Fibroblast of lung (primary cell): ENCODE measurements at regions not wholly inside any gene's neighbourhood (a gene's known extent, or its start where the extent isn't known, plus 50 kb on each side); places are given as distances from the start of the nearest gene placed in this dataset.

Source experiments
- DNase-seq, 2 donors: peaks; one replicate each; pipeline versions ENCODE4 v3.0.0 to v3.0.0-alpha.2; 2010; ENCODE audit warnings: low read depth in 2 of 2
- H2AFZ ChIP-seq: 2 replicates; pipeline ENCODE4 v1.5.1; 2012; ENCODE audit warnings: low read length, control low read depth, inconsistent platforms
- H3K27ac ChIP-seq: 2 replicates; pipeline ENCODE4 v1.5.1; 2011; ENCODE audit warnings: low read length, control low read depth; ENCODE audit not compliant: insufficient read depth
- H3K27me3 ChIP-seq: 2 replicates; pipeline ENCODE4 v1.5.1; 2011; ENCODE audit warnings: mild to moderate bottlenecking, low read length; ENCODE audit not compliant: control insufficient read depth, insufficient read depth
- H3K36me3 ChIP-seq: 2 replicates; pipeline ENCODE4 v1.5.1; 2011; ENCODE audit warnings: low read length; ENCODE audit not compliant: control insufficient read depth, insufficient read depth
- H3K4me1 ChIP-seq: 2 replicates; pipeline ENCODE4 v1.5.1; 2011; ENCODE audit warnings: low read length; ENCODE audit not compliant: control insufficient read depth, insufficient read depth; ENCODE audit errors: extremely low read depth
- H3K4me2 ChIP-seq: 2 replicates; pipeline ENCODE4 v1.5.1; 2011; ENCODE audit warnings: low read length, control low read depth; ENCODE audit not compliant: insufficient read depth; ENCODE audit errors: extremely low read depth
- H3K4me3 ChIP-seq, 4 experiments: fragments of 200-600 bp in 1 of 4; sonication (generic) in 1 of 4; replicated peaks in 1 of 4; 2 replicates each; pipeline ENCODE4 v1.5.1; 2011 to 2016; ENCODE audit warnings: low read length in 4 of 4, low read depth in 3 of 4, mild to moderate bottlenecking in 3 of 4, control low read depth in 2 of 4, inconsistent platforms in 1 of 4, mixed read lengths in 1 of 4; ENCODE audit not compliant: insufficient read depth in 1 of 4; ENCODE audit errors: control extremely low read depth in 1 of 4
- H3K79me2 ChIP-seq: 2 replicates; pipeline ENCODE4 v1.5.1; 2012; ENCODE audit warnings: mild to moderate bottlenecking, low read length, inconsistent platforms; ENCODE audit not compliant: control insufficient read depth, insufficient read depth
- H3K9ac ChIP-seq: 2 replicates; pipeline ENCODE4 v1.5.1; 2011; ENCODE audit warnings: mild to moderate bottlenecking, low read length, control low read depth; ENCODE audit not compliant: insufficient read depth
- H3K9me3 ChIP-seq: 2 replicates; pipeline ENCODE4 v1.5.1; 2012; ENCODE audit warnings: low read depth, low read length; ENCODE audit not compliant: control insufficient read depth, insufficient read depth
- H4K20me1 ChIP-seq: 2 replicates; pipeline ENCODE4 v1.5.1; 2011; ENCODE audit warnings: low read length; ENCODE audit not compliant: control insufficient read depth, insufficient read depth; ENCODE audit errors: extremely low read depth
- EZH2 ChIP-seq: IDR thresholded peaks from 2 replicates; pipeline ENCODE4 v1.5.1; 2012; ENCODE audit warnings: low read length, control low read depth, mild to moderate bottlenecking; ENCODE audit errors: missing control alignments
- TF ChIP-seq, protein P1 (sequence below), 2 donors: IDR thresholded peaks in 1 of 2; conservative IDR thresholded peaks in 1 of 2; 1 replicate in 1 of 2; 2 replicates in 1 of 2; pipeline ENCODE4 v1.5.1; 2011 to 2012; ENCODE audit warnings: low read length in 2 of 2, control low read depth in 1 of 2, inconsistent platforms in 1 of 2, low read depth in 1 of 2, mild to moderate bottlenecking in 1 of 2

DNA sequence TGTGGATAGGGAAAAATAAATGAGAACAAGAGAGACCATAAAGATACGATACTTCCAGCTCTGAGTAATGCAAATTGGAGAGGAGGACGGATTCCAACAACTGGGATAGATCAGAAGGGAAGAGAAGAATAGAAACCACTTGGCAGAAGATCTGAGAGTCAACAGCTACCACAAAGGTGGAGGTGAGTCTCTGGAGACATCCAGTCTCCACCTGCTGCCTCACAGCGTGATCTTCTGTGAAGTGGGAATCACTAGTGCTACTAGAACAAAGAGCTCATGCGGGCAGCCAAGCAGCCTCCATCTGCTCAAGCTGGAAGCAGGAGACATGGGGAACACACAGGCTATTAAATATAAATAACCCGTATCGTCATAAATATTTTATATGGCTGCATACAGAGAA lies 558.5 kb upstream of the CFAP20DC start:
- no peak for DNase-seq
- Histone ChIP-seq H3K27ac (no peak overlapping the region), H3K4me2 (no peak overlapping the region), H3K27me3 (no peaks in the 10 kb centered on the region), H3K4me3 (no peak overlapping the region), H3K36me3 (no peaks in the 10 kb centered on the region), H3K9me3 (no peaks in the 10 kb centered on the region), H4K20me1 (no peaks in the 10 kb centered on the region), H3K4me1 (no peaks in the 10 kb centered on the region), H3K9ac (no peak overlapping the region), H2AFZ (no peak overlapping the region), H3K79me2 (no peaks in the 10 kb centered on the region)
- no peak for TF ChIP-seq EZH2
- TF ChIP-seq, protein P1, sequence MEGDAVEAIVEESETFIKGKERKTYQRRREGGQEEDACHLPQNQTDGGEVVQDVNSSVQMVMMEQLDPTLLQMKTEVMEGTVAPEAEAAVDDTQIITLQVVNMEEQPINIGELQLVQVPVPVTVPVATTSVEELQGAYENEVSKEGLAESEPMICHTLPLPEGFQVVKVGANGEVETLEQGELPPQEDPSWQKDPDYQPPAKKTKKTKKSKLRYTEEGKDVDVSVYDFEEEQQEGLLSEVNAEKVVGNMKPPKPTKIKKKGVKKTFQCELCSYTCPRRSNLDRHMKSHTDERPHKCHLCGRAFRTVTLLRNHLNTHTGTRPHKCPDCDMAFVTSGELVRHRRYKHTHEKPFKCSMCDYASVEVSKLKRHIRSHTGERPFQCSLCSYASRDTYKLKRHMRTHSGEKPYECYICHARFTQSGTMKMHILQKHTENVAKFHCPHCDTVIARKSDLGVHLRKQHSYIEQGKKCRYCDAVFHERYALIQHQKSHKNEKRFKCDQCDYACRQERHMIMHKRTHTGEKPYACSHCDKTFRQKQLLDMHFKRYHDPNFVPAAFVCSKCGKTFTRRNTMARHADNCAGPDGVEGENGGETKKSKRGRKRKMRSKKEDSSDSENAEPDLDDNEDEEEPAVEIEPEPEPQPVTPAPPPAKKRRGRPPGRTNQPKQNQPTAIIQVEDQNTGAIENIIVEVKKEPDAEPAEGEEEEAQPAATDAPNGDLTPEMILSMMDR (conservative IDR thresholded peaks at IDR 0.05 in 1 of 2, IDR thresholded peaks at IDR 0.05 in 1 of 2; ENCODE audit: low read depth in 1 of 2, low read length in 2 of 2) = no peak

DNA sequence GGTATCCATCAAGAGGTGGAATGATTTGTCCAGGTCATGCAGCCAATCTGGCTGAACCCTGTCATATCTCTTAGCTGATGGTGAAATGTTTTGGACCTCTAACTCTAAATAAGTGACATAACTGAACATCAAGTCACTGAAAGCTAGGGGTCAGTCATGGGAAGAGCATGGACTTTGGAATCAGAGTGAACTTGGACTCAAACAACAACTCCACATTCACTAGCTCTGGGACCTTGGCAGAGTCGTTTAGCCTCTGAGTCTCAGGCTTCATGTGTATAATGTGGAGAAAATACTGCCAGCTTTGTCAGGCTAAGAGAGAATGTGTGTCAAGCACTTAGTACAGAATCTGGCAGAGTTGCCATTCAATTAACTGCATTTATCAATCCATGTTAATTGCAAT lies 557.8 kb upstream of the CFAP20DC start:
- no peaks in the 10 kb centered on the region for H3K36me3 ChIP-seq
- no peak overlapping the region for H2AFZ ChIP-seq
- H3K27ac ChIP-seq = no peak overlapping the region
- no peaks in the 10 kb centered on the region for H3K9me3 ChIP-seq
- no peak overlapping the region for H3K4me3 ChIP-seq
- no peak for TF ChIP-seq EZH2
- TF ChIP-seq, protein P1 (conservative IDR thresholded peaks at IDR 0.05 in 1 of 2, IDR thresholded peaks at IDR 0.05 in 1 of 2; ENCODE audit: low read depth in 1 of 2, low read length in 2 of 2) = peak in 1 of 2 donors; percentile 24
- H3K79me2 ChIP-seq = no peaks in the 10 kb centered on the region
- DNase-seq = peak; percentile 4 to 39
- no peaks in the 10 kb centered on the region for H3K27me3 ChIP-seq
- no peak overlapping the region for H3K4me2 ChIP-seq
- no peak overlapping the region for H3K9ac ChIP-seq
- H4K20me1 ChIP-seq = no peaks in the 10 kb centered on the region
- no peaks in the 10 kb centered on the region for H3K4me1 ChIP-seq

DNA sequence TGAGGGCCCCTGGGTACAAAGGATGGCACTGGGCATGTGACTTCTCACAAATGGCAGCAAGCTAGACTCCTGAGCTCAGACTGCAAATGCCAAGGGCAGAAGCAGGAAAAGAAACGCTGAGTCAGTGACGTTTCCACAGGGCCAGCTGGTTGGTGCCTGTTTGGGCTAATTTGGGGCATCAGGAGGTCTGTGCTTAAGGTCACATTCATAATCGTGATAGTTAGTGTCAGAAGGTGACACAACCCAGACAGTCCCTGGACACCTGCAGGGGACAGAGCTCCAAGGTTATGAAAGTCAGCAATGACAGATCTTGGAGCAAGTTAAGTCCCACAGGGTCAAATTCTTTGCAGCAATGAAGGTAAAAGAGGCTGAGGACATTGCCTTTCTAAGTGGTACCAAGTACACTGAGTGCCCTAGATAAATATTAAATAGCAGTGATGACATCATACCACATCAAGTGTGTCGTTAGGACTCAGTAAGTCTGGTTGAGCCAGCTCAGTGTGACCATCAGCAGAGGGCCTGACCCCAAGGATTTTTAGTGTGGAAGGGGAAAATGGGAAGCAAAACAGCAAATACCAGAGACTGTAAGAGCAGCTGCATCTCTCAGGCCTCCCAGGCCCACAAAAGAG lies 556.9 kb upstream of the CFAP20DC start:
- Histone ChIP-seq H3K4me2 (no peak overlapping the region), H3K79me2 (no peaks in the 10 kb centered on the region), H4K20me1 (no peaks in the 10 kb centered on the region), H3K36me3 (no peaks in the 10 kb centered on the region), H2AFZ (no peak overlapping the region), H3K27me3 (no peaks in the 10 kb centered on the region), H3K9me3 (no peaks in the 10 kb centered on the region), H3K9ac (no peak overlapping the region), H3K4me3 (no peak overlapping the region), H3K27ac (no peak overlapping the region), H3K4me1 (no peaks in the 10 kb centered on the region)
- TF ChIP-seq, protein P1 (conservative IDR thresholded peaks at IDR 0.05 in 1 of 2, IDR thresholded peaks at IDR 0.05 in 1 of 2; ENCODE audit: low read depth in 1 of 2, low read length in 2 of 2) = no peak
- no peak for TF ChIP-seq EZH2
- no peak for DNase-seq
